H1 (cell line): ENCODE measurements at regions not wholly inside any gene's neighbourhood (a gene's known extent, or its start where the extent isn't known, plus 50 kb on each side); places are given as distances from the start of the nearest gene placed in this dataset.

Source experiments
- BRCA1 ChIP-seq: IDR thresholded peaks from 2 replicates; pipeline ENCODE4 v1.6.1; 2012; ENCODE audit warnings: low read depth, low read length, improper control_type of control experiment
- CHD7 ChIP-seq: fragments of 300-600 bp; sonication (generic); IDR thresholded peaks from 2 replicates; pipeline ENCODE4 v1.7.1; 2012; ENCODE audit warnings: low read length, moderate library complexity, mild to moderate bottlenecking, inconsistent platforms; ENCODE audit not compliant: insufficient replicate concordance
- HDAC2 ChIP-seq, 2 experiments: fragments of 300-600 bp in 1 of 2; sonication (generic) in 1 of 2; IDR thresholded peaks; 2 replicates each; pipeline ENCODE4 v1.6.1; 2011 to 2012; ENCODE audit warnings: low read depth in 2 of 2, low read length in 2 of 2, mild to moderate bottlenecking in 2 of 2, moderate library complexity in 2 of 2, borderline replicate concordance in 1 of 2, inconsistent platforms in 1 of 2
- NANOG ChIP-seq: IDR thresholded peaks from 2 replicates; pipeline ENCODE4 v1.6.1; 2011; ENCODE audit warnings: low read length, low read depth, mild to moderate bottlenecking, inconsistent platforms; ENCODE audit not compliant: insufficient read depth, poor library complexity, severe bottlenecking
- SIRT6 ChIP-seq: IDR thresholded peaks from one replicate; pipeline ENCODE4 v1.7.1; 2012; ENCODE audit warnings: low read length, inconsistent platforms
- SP2 ChIP-seq: IDR thresholded peaks from 2 replicates; pipeline ENCODE4 v1.6.1; 2012; ENCODE audit warnings: mild to moderate bottlenecking, low read length, inconsistent platforms
- SP4 ChIP-seq: IDR thresholded peaks from 2 replicates; pipeline ENCODE4 v1.6.1; 2012; ENCODE audit warnings: low read length, inconsistent platforms
- SUZ12 ChIP-seq: fragments of 200-600 bp; sonication (generic); IDR thresholded peaks from 2 replicates; pipeline ENCODE4 v1.6.1; 2012; ENCODE audit warnings: mild to moderate bottlenecking, inconsistent platforms, low read length, moderate library complexity, mixed read lengths
- TAF1 ChIP-seq: IDR thresholded peaks from 2 replicates; pipeline ENCODE4 v1.6.1; 2011; ENCODE audit warnings: mild to moderate bottlenecking, low read depth, low read length
- TCF12 ChIP-seq: IDR thresholded peaks from 2 replicates; pipeline ENCODE4 v1.6.1; 2011; ENCODE audit warnings: low read depth, mild to moderate bottlenecking, low read length
- TEAD4 ChIP-seq: IDR thresholded peaks from 2 replicates; pipeline ENCODE4 v1.6.1; 2012; ENCODE audit warnings: low read depth, low read length, inconsistent platforms, mixed read lengths

GRCh38 chr2:8568543-8569302, 113.1 kb upstream of the ID2 start (continued):
- no peak for TF ChIP-seq CHD7
- TF ChIP-seq TCF12: no peak
- TF ChIP-seq TAF1: no peak
- TF ChIP-seq BRCA1: no peak
- no peak for TF ChIP-seq SP2
- no peak for TF ChIP-seq TEAD4
- no peak for TF ChIP-seq HDAC2 (IDR thresholded peaks at IDR 0.05; ENCODE audit: borderline replicate concordance in 1 of 2, low read depth in 2 of 2, low read length in 2 of 2)
- no peak for TF ChIP-seq SIRT6
- TF ChIP-seq SP4: no peak
- TF ChIP-seq SUZ12: no peak
- TF ChIP-seq NANOG: no peak
